OCI-LY3 (cell line): ENCODE measurements at regions not wholly inside any gene's neighbourhood (a gene's known extent, or its start where the extent isn't known, plus 50 kb on each side); places are given as distances from the start of the nearest gene placed in this dataset.

ENCODE experiments used
- H2AFZ ChIP-seq: fragments of 200-600, 300-600 bp; shearing (Covaris generic); 2 replicates; pipeline ENCODE4 v1.6.0; 2014; ENCODE audit warnings: antibody characterized with exemption, low read depth, low read length
- H3K27ac ChIP-seq: fragments of 200-600, 300-600 bp; sonication (generic); 2 replicates; pipeline ENCODE4 v1.5.1; 2014; ENCODE audit warnings: mild to moderate bottlenecking, low read length, moderate library complexity, mixed read lengths
- H3K27me3 ChIP-seq: fragments of 200-600, 300-600 bp; sonication (generic); 2 replicates; pipeline ENCODE4 v1.6.1; 2014; ENCODE audit warnings: low read depth, low read length, mixed read lengths
- H3K36me3 ChIP-seq: fragments of 200-600, 300-600 bp; sonication (generic); replicated peaks from 2 replicates; pipeline ENCODE3; 2014; ENCODE audit warnings: low read depth, low read length, mixed read lengths
- H3K4me1 ChIP-seq: fragments of 300-600, 200-600 bp; sonication (generic); 2 replicates; pipeline ENCODE4 v1.6.1; 2014; ENCODE audit warnings: low read length, mixed read lengths
- H3K4me2 ChIP-seq: fragments of 200-600, 300-600 bp; sonication (generic); 2 replicates; pipeline ENCODE4 v1.6.1; 2014; ENCODE audit warnings: low read length, mixed read lengths
- H3K4me3 ChIP-seq: fragments of 300-600, 200-600 bp; sonication (generic); 2 replicates; pipeline ENCODE4 v1.5.1; 2014; ENCODE audit warnings: antibody characterized with exemption, mild to moderate bottlenecking, low read length, moderate library complexity
- H3K79me2 ChIP-seq: fragments of 300-600, 200-600 bp; shearing (Covaris generic); 2 replicates; pipeline ENCODE4 v1.6.1; 2014; ENCODE audit warnings: mild to moderate bottlenecking, low read length, mixed read lengths
- H3K9ac ChIP-seq: fragments of 300-600, 200-600 bp; shearing (Covaris generic); 2 replicates; pipeline ENCODE4 v1.6.0; 2014; ENCODE audit warnings: mild to moderate bottlenecking, low read length, moderate library complexity
- H3K9me3 ChIP-seq: fragments of 200-600, 300-600 bp; shearing (Covaris generic); 2 replicates; pipeline ENCODE4 v1.6.1; 2014; ENCODE audit warnings: low read length, mixed read lengths; ENCODE audit not compliant: insufficient read depth
- H4K20me1 ChIP-seq: fragments of 200-600, 300-600 bp; sonication (generic); 2 replicates; pipeline ENCODE4 v1.6.1; 2016; ENCODE audit warnings: low read length, mixed read lengths; ENCODE audit not compliant: insufficient read depth
- EZH2phosphoT487 ChIP-seq: fragments of 200-600 bp; shearing (Covaris generic); IDR thresholded peaks from 2 replicates; pipeline ENCODE4 v1.6.1; 2018; ENCODE audit warnings: antibody characterized with exemption, mixed run types, low read depth
- TF ChIP-seq, protein P1 (sequence below): fragments of 200-600, 300-600 bp; sonication (generic); IDR thresholded peaks from 2 replicates; pipeline ENCODE4 v1.5.1; 2014; ENCODE audit warnings: antibody characterized with exemption, low read length, low read depth

DNA sequence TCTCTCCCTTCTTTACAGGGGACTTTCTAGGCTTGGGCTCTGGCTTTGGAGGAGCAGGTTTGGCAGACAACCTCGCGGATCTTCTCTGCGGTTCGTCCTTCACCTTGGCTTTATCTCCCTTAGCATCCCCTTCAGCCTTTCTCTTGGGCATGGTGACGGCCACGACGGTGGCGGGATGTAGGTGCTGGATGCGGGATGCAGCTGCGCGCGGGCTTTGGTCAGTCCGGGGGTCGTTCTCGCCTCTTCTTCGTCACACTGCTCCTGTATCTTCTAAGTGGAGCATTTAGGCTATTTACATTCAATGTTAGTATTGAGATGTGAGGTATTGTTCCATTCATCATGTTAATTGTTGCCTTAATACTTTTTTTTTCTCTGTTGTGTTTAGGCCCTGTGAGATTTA, 217.2 kb upstream of the STXBP6 start:
- no peaks in the 10 kb centered on the region for H3K79me2 ChIP-seq
- H3K4me2 ChIP-seq: no peak overlapping the region
- H3K36me3 ChIP-seq: no peaks in the 10 kb centered on the region
- no peaks in the 10 kb centered on the region for H4K20me1 ChIP-seq
- no peaks in the 10 kb centered on the region for H3K27me3 ChIP-seq
- H3K4me3 ChIP-seq: no peak overlapping the region
- H3K4me1 ChIP-seq: no peaks in the 10 kb centered on the region
- H3K27ac ChIP-seq: no peak overlapping the region
- no peak overlapping the region for H2AFZ ChIP-seq
- TF ChIP-seq, protein P1, sequence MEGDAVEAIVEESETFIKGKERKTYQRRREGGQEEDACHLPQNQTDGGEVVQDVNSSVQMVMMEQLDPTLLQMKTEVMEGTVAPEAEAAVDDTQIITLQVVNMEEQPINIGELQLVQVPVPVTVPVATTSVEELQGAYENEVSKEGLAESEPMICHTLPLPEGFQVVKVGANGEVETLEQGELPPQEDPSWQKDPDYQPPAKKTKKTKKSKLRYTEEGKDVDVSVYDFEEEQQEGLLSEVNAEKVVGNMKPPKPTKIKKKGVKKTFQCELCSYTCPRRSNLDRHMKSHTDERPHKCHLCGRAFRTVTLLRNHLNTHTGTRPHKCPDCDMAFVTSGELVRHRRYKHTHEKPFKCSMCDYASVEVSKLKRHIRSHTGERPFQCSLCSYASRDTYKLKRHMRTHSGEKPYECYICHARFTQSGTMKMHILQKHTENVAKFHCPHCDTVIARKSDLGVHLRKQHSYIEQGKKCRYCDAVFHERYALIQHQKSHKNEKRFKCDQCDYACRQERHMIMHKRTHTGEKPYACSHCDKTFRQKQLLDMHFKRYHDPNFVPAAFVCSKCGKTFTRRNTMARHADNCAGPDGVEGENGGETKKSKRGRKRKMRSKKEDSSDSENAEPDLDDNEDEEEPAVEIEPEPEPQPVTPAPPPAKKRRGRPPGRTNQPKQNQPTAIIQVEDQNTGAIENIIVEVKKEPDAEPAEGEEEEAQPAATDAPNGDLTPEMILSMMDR: no peak
- TF ChIP-seq EZH2phosphoT487: no peak
- H3K9me3 ChIP-seq: no peaks in the 10 kb centered on the region
- no peak overlapping the region for H3K9ac ChIP-seq

DNA sequence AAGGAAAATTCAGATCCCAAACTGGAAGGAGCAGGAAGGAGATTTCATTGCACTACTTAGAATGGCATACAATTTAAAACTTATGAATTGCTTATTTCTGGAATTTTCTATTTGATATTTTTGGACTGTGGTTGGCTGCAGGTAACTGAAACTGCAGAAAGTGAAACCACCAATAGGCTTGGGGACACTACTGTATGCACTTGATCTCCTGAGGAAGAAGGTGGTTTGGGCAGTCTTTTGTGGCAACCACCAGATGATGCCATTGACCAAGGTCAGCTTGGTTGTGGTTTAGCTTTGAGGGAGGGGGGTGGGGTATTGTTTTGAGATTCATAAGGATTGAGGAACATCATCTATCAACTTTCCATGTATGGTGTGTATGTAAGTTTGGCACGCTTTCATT, 209.5 kb upstream of the STXBP6 start:
- H3K27ac ChIP-seq: no peak overlapping the region
- no peaks in the 10 kb centered on the region for H3K4me1 ChIP-seq
- no peak overlapping the region for H3K4me3 ChIP-seq
- H3K36me3 ChIP-seq: no peaks in the 10 kb centered on the region
- H3K27me3 ChIP-seq: no peaks in the 10 kb centered on the region
- no peak overlapping the region for H2AFZ ChIP-seq
- H3K9me3 ChIP-seq: no peaks in the 10 kb centered on the region
- H3K9ac ChIP-seq: no peak overlapping the region
- H3K79me2 ChIP-seq: no peaks in the 10 kb centered on the region
- H4K20me1 ChIP-seq: no peaks in the 10 kb centered on the region
- TF ChIP-seq, protein P1: no peak
- TF ChIP-seq EZH2phosphoT487: no peak
- 0 out of 2 replicates have a peak overlapping the region, but pooled peaks have one; percentile 15 for H3K4me2 ChIP-seq

DNA sequence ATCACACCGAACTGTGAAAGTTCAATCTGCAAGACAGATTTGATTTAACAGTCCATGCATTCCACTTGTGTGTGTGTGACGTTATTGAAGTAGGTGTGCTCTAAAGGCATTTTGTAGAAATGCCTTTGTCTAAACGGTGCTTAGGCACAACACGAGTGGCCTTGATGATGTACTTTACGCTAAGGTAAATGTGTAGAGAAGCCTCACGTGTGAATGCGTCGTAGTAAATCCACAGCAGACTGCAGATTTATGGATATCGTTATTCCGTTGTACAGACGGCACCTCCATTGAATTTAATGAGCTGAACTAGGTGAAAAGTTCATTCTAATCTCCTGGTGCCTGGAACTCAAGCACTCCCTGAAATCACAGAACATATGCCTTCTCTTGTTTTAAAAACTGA, 202.8 kb upstream of the STXBP6 start:
- Histone ChIP-seq H3K4me3 (no peak overlapping the region), H3K79me2 (no peaks in the 10 kb centered on the region), H3K27me3 (no peaks in the 10 kb centered on the region), H3K9me3 (no peaks in the 10 kb centered on the region), H3K27ac (no peak overlapping the region), H4K20me1 (no peaks in the 10 kb centered on the region), H3K4me2 (no peak overlapping the region), H3K36me3 (no peaks in the 10 kb centered on the region), H3K4me1 (no peaks in the 10 kb centered on the region), H2AFZ (no peak overlapping the region), H3K9ac (no peak overlapping the region)
- TF ChIP-seq EZH2phosphoT487: no peak
- TF ChIP-seq, protein P1: no peak

DNA sequence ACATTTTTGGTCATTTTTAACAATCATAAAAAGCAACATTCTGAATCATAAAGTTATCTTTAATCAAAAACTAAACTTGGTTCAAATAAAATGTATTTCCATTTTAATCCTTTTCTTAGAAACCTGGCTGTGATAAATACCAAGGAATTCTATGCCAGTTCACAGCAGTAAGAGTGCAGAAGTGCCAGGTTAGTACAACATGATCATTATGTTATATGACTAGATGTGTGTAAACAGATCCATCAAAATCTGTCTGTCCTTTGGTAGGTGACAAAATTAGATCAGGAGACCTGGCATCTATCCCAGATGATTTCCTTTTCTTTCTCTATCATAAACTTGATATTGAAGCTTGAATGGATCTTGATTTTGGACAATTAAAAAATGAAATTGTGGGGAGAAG, 200.6 kb upstream of the STXBP6 start:
- Histone ChIP-seq H3K4me3 (no peak overlapping the region), H3K36me3 (no peaks in the 10 kb centered on the region), H3K9ac (no peak overlapping the region), H3K79me2 (no peaks in the 10 kb centered on the region), H3K4me2 (no peak overlapping the region), H2AFZ (no peak overlapping the region), H3K27ac (no peak overlapping the region), H3K27me3 (no peaks in the 10 kb centered on the region), H3K9me3 (no peaks in the 10 kb centered on the region), H3K4me1 (no peaks in the 10 kb centered on the region), H4K20me1 (no peaks in the 10 kb centered on the region)
- TF ChIP-seq, protein P1: no peak
- TF ChIP-seq EZH2phosphoT487: no peak
